ENCODE measurements at regions not wholly inside any gene's neighbourhood (a gene's known extent, or its start where the extent isn't known, plus 50 kb on each side); places are given as distances from the start of the nearest gene placed in this dataset.

DNA sequence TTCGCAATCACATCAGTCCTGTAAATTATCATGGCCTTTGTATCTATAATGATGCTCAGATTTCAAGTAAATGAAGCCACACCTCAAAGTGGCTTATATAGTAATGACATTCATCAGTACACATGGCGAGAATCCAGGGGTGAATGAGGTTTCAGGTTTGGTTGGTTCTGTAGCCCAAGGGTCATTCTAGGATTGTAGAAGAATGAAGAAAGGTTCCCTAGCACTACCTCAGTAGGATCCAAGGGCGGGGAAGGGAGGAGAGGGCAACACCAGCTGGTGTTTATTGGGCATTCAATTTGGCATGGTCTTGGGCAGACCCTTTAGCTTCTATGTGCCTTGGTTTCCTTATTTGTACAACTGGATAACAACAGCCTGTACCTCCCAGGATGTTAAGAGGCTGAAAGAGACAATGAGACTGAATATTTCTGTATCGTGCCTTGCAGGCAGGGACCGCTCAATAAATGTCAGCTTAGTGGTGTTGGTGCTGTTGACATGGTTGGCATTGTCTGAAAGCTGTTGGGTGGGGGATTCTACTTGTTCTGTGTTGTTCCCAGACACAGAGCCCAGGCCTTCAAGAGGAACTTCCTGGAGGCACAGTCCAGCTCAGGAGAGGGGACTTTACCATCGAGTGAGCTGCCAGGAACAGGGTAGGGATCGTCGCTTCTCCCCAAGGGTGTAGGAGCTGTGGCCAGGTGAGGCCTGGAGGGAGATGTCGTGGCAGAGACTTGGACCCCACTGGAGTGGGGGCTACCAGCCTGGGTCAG lies 388.2 kb downstream of the PTPRU start:
- TF ChIP-seq, protein P1, sequence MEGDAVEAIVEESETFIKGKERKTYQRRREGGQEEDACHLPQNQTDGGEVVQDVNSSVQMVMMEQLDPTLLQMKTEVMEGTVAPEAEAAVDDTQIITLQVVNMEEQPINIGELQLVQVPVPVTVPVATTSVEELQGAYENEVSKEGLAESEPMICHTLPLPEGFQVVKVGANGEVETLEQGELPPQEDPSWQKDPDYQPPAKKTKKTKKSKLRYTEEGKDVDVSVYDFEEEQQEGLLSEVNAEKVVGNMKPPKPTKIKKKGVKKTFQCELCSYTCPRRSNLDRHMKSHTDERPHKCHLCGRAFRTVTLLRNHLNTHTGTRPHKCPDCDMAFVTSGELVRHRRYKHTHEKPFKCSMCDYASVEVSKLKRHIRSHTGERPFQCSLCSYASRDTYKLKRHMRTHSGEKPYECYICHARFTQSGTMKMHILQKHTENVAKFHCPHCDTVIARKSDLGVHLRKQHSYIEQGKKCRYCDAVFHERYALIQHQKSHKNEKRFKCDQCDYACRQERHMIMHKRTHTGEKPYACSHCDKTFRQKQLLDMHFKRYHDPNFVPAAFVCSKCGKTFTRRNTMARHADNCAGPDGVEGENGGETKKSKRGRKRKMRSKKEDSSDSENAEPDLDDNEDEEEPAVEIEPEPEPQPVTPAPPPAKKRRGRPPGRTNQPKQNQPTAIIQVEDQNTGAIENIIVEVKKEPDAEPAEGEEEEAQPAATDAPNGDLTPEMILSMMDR (IDR thresholded peaks at IDR 0.05) = no peak
- TF ChIP-seq EP300 (IDR thresholded peaks at IDR 0.05) = no peak
- no peak for TF ChIP-seq POLR2A (IDR thresholded peaks at IDR 0.05)
